DMS153 (cell line): ENCODE measurements at regions not wholly inside any gene's neighbourhood (a gene's known extent, or its start where the extent isn't known, plus 50 kb on each side); places are given as distances from the start of the nearest gene placed in this dataset.

ENCODE experiments used
- DNase-seq: peaks from one replicate; lab custom pipeline; 2025; lab: John Stamatoyannopoulos, UW

- DNase-seq, result no peak
Measured at GRCh38 chr15:95325763-95326404, 1004.6 kb upstream of the NR2F2 start.

GRCh38 chr15:95326431-95327182 lies 1003.9 kb upstream of the NR2F2 start:
- no peak for DNase-seq

- DNase-seq, result no peak
Measured at GRCh38 chr15:95327183-95327525, 1003.3 kb upstream of the NR2F2 start.

DNA sequence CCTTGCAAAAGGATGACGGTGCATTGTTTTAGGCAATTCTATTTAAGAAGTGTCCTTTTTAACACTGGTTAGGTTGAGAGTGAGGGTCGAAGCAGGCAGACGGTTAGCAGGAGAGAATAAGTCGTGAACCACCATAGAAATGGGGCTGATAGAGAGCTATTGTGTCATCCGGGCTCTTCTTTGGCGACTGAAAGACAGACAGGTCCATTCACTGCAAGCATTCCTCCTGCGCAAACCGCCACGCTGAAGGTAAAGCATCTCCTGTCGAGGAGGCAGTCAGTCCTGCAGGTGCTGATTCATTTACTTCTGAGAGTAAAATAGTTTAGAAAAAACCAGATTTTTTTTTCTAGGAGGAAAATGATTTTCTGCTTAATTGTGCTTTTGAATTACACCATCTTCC lies 1002.8 kb upstream of the NR2F2 start:
- DNase-seq, result no peak

DNA sequence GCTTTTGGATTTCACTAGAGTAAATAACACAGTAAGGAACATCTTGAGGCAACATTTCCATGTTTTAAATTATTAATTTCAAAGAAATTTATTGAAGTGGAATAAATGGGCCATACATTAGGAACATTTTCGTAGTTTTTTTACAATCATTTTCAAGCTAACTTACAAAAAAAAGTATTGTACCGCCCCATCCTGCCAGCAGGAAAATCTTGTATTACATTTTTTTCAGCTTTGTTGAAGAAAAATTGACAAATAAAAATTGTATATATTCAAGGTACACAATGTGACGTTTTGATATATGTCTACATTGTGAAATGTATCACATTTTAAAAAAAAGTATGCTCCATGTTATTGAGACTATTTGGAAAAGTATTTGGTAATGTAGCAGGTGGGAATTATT lies 1001.9 kb upstream of the NR2F2 start:
- DNase-seq, result no peak

DNA sequence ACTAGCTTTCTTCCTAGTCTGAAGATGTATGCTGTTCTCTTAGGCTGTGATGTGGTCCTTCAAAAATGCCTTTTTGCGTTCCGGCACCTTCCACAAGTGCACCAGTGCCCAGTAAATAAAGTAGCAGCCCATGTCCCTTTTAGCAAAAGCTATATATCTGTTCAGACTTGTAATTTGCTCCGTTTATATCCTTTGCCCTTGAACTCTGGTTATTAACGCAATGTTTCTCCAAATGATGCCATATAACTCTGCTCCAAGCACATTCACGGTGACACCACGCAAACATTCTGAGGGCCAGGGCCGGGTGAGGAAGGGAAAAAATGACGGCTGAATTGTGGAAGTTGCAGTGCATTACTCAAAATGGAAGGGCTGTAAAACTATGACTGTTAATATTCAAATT lies 1001.1 kb upstream of the NR2F2 start:
- DNase-seq, result no peak

DNA sequence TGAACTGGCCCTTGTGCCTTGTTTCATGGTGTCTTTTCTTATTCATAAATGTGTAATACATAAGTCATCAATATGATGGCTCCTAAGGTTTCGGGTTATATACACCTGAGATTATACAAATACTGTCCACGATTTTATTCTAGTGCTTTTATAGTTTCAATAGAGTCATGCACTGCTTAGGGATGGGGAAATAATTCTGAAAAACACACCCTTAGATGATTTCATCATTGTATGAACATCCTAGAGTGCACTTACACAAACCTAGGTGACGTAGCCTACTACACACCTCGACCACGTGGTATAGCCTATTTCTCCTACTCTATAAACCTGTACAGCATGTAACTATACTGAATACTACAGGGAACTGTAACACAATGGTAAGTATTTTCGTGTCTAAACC lies 988.8 kb upstream of the NR2F2 start:
- DNase-seq, result no peak

DNA sequence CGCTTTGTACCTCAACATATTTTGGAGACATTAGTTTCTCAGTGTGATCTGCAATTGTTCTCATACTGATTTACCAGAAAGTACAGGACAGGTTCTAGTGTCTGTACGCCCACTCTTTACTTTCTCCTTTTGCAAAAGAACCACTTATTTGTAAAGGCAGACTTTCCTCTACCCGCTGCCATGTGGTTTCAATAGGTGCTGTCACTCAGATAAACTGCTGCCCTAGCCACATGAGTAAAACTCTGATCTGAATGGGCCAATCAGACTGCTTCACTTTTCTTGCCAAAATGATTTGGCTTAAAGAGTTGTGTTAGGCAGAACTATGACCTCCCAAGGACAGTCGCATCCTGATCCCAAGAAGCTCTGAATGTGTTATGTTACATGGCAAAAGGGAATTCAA lies 984.6 kb upstream of the NR2F2 start:
- no peak for DNase-seq

DNA sequence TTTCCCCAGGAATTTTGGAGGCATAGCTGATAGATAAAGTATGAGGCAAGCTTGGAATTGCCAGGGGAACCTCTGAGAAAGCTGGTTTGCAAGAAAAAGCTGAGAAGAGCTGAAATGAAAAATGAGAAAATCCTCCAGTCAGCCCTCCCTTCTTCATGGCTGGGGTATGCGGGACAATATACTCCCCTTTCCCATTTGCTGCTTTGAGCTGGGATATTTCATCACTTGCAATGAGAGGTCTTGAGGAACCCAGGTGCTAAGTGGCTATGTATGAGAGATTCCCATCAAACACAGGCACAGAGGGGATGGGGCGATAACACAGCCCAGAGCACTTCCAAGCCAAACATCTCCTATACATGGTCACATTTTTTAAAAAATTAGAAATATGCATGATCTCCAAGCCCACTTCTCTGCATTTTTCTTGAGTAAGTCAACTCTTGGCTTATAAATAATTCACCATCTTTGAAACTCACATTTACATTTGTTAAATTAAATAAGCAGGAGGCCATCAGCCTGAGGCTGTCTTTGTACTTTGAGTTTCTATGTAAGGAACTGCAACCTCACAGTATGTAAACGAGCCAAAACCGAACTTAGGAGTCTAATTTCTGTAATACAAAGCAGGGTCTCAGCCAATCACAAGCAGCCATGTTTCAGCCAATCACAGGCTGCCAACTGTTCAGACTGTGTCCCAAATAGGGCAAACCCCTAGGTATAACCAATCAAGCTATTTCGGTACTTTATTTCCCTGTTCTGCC lies 983.6 kb upstream of the NR2F2 start:
- no peak for DNase-seq

DNA sequence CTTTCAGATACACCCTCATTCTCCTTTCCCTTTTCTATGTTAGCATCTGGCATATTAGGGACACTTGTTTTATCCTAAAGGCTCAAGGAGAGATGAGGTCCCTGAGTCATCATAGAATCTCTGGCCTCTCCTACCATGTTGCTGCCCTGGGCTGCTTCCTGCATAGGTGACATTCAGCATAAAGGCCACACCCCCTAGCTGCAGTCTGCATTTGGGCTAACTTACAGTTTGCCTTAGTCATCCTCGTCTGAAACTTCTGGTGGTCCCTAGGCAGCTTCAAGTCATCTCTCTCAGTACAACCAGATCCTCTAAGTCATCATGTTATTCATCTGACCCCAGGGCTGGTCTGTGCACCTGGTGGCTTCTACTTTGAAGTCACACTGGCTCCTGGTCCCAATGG lies 982.7 kb upstream of the NR2F2 start:
- no peak for DNase-seq

GRCh38 chr15:95350908-95351307 lies 979.6 kb upstream of the NR2F2 start:
- no peak for DNase-seq

GRCh38 chr15:95352631-95353187 lies 977.8 kb upstream of the NR2F2 start:
- DNase-seq, result no peak

DNA sequence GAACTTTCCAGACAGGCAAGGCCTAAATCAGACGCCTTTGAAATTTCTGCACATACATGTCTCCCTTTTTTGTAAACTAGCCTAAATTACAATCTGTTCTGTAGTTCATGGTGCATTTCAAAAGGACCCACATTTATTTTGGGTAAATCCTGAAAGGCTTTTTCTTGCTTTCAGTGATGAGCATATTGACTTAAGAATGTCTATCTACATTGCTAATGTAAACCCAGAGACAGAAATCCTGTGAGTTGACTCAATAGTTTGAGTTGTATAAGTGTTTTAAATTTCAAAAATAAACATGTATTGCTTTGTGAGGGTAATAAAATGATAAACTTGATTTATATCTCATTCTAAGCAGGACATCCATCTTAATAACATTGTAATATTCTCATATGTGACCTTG lies 977.0 kb upstream of the NR2F2 start:
- no peak for DNase-seq

DNA sequence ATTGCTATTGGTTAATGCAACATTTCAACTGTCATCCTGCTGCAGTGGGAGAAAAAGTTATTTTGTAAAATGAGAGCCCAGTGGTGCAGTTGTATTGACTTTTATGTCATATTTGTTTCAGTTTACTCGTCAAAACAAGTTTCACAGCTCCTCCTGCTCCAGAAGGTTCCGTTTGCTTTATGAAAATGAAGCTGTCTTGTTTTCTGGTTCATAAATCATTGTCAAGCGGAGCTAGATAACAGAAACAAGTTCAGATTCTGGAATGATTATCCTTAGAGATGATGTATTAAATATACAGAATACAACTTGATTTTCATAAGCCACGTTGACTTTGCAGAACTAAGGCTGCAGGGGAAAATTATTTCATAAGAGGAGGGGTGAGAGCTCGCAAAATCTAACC lies 970.5 kb upstream of the NR2F2 start:
- DNase-seq, result no peak

DNA sequence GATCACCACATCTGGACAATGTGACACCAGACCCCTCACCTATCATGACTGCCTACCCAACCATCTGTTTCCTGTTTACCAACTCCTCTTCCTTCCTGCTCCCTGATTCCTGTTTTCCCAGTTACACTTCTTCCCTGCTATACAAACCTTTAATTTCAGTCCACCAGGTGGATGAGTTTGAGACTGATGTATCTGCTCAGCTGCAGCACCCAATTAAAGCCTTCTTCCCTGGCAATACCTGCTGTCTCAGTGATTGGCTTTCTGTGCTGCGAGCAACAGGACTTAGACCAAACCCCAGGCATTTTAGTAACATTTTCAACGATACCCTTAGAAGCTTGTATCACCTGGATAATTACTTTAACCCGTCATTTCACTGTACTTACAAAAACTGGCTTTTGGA lies 968.2 kb upstream of the NR2F2 start:
- DNase-seq, result no peak

DNA sequence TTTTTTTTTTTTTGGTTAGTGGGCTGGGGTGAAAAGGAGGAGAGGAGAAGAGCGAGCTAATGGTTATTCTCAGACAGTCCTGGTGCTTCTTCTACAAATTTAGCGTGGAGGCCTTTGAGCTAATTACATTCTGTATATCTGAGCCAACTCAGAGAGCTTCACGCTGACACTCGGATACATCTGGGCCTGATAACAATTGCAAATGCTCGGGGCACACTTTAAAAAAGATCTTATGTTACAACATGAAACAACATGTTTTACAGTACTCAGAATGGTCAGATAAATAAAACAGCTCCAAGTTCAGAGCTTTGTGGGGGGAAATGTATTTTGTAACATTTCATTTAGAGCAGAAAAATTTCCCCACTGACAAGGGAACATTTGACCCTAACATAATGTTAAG lies 966.9 kb upstream of the NR2F2 start:
- no peak for DNase-seq

DNA sequence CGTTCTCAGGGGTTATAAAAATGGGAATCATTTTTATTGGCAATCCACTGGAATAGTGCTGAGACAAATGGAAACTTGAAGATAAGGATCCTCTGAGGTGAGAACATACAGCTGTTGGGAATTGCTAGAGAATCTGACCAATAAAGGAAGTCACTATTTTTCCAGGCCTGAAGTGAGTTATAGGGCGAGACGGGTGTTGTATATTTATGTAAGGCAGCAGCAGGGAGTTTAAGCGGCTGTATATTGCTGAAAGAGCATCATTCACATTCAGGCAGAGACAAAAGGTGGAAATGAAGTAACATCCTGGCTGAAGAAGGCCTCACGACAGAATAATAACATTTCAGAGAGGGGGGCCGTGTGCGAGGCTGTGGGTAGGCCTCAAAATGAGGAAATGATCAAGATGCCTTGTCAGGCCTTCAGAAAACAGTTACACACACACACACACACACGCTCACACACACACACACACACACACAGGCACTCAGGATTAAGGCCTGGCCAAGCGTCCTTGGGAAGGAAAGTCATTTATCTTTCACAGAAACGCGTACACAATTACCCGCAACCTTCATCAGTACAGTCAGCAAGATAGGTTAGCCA lies 964.9 kb upstream of the NR2F2 start:
- DNase-seq, result no peak

- DNase-seq, result no peak
Measured at GRCh38 chr15:95368191-95368590, 962.3 kb upstream of the NR2F2 start.

GRCh38 chr15:95368755-95369601 lies 961.5 kb upstream of the NR2F2 start:
- no peak for DNase-seq

GRCh38 chr15:95370291-95370690 lies 960.2 kb upstream of the NR2F2 start:
- no peak for DNase-seq

DNA sequence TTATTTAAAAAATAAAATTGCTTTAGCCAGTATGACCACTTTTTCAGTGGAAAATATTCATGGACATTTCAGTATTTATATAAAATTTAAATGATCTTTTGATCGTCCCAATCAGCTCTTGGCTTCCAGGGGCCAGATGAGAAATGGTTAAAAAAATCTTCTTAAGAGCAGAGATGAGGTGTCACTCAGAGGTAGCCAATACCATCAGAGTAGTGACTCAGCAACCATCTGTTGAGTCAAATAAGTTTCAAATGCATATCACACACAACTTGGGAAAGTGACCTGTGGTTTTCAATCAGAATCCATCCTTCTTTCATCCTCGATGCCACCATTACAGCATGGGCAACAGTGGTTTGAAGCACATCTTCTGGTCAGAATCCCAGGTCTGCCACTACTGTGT lies 958.8 kb upstream of the NR2F2 start:
- no peak for DNase-seq

GRCh38 chr15:95375281-95375680 lies 955.2 kb upstream of the NR2F2 start:
- DNase-seq, result no peak
